Upper lobe of left lung (tissue), 4 donors: ENCODE measurements at regions not wholly inside any gene's neighbourhood (a gene's known extent, or its start where the extent isn't known, plus 50 kb on each side); places are given as distances from the start of the nearest gene placed in this dataset.

Experiments used
- EP300 ChIP-seq, 4 donors: sonication (generic); formaldehyde crosslinking; IDR thresholded peaks; one replicate each; pipeline ENCODE4 v1.5.1; 2017; ENCODE audit warnings: antibody characterized with exemption in 4 of 4, control low read depth in 2 of 4
- TF ChIP-seq, protein P1 (sequence below), 6 experiments: fragments of 450-650 bp in 4 of 6; fragments of 200-600 bp in 2 of 6; sonication (generic) in 2 of 6; IDR thresholded peaks; one replicate each; pipeline ENCODE4 v1.5.1; 2016 to 2019; ENCODE audit warnings: antibody characterized with exemption in 6 of 6

DNA sequence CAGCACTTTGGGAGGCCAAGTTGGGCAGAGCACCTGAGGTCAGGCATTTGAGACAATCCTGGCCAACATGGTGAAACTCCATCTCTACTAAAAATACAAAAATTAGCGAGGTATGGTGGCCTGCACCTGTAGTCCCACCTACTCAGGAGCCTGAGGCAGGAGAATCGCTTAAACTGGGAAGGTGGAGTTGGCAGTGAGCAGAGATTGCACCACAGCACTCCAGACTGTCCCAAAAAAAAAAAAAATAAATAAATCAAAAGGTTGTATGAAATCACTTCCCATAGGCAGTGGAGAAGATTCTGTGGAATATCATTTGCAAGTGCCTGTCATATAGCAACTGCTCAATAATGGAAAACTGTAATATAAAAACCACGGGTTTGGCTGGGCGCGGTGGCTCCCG, 65.1 kb upstream of the SERBP1 start:
- TF ChIP-seq, protein P1, sequence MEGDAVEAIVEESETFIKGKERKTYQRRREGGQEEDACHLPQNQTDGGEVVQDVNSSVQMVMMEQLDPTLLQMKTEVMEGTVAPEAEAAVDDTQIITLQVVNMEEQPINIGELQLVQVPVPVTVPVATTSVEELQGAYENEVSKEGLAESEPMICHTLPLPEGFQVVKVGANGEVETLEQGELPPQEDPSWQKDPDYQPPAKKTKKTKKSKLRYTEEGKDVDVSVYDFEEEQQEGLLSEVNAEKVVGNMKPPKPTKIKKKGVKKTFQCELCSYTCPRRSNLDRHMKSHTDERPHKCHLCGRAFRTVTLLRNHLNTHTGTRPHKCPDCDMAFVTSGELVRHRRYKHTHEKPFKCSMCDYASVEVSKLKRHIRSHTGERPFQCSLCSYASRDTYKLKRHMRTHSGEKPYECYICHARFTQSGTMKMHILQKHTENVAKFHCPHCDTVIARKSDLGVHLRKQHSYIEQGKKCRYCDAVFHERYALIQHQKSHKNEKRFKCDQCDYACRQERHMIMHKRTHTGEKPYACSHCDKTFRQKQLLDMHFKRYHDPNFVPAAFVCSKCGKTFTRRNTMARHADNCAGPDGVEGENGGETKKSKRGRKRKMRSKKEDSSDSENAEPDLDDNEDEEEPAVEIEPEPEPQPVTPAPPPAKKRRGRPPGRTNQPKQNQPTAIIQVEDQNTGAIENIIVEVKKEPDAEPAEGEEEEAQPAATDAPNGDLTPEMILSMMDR (IDR thresholded peaks at IDR 0.05) = no peak
- TF ChIP-seq EP300 (IDR thresholded peaks at IDR 0.05) = no peak
